ENCODE measurements at regions not wholly inside any gene's neighbourhood (a gene's known extent, or its start where the extent isn't known, plus 50 kb on each side); places are given as distances from the start of the nearest gene placed in this dataset.

DNA sequence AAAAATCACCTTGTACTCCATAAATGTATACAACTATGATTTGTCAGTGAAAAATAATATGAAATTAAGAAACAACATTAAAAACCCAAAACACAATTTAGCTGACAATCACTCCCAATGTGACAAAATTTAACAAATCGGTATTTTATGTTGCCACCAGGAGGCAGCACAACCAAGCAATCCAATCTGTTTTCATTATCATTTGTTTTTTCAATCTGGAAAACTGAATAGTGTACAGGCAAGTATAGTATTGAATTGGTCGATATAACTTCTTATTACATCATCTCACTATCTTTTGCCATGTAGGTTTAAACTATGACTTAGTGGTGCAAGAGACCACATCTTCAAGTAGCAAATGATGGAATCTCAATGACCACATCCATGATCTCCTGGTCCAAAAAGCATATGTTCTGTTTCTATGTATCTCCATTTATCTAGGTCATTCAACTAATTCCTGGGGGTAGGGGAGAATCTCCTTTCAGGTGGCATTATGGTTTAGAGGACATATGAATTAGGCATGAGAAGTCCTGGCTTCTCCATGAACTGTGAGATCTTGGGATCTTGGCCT lies 112.9 kb upstream of the AGA start:
- Mint-ChIP-seq H3K36me3 (no peaks in the 10 kb centered on the region), H3K27ac (no peak overlapping the region), H3K27me3 (no peaks in the 10 kb centered on the region), H3K4me3 (no peak overlapping the region), H3K4me1 (no peaks in the 10 kb centered on the region), H3K9me3 (no peaks in the 10 kb centered on the region)
- Histone ChIP-seq H3K36me3 (ENCODE audit: insufficient read depth, low read length) (no peaks in the 10 kb centered on the region), H3K27ac (ENCODE audit: low read depth, low read length) (no peak overlapping the region), H3K27me3 (ENCODE audit: insufficient read depth, low read length, poor library complexity, severe bottlenecking) (no peaks in the 10 kb centered on the region), H3K4me3 (ENCODE audit: low read length) (no peak overlapping the region), H3K9me3 (ENCODE audit: low read length) (no peaks in the 10 kb centered on the region), H3K4me1 (ENCODE audit: insufficient read depth, low read length) (no peaks in the 10 kb centered on the region)
- no peak for DNase-seq
- POLR2A ChIA-PET: no interaction called here
- CTCF ChIA-PET: no interaction called here

DNA sequence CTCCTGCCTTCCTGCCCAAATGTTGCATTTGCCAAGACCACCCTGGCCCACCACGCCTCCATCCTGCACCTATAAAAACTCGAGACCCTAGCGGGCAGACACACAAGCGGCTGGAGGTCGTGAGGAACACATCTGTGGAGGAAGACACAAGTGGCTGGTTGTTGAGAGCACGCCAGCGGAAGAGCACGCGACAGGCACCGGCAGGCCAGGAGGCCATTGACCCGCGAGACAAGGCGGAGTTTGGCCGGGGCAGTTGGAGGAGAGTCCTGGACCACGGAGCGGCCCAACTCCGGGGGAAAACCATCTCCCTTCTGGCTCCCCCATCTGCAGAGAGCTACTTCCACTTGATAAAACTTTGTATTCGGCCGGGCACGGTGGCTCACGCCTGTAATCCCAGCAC lies 115.2 kb upstream of the AGA start:
- Mint-ChIP-seq H3K4me1 (no peaks in the 10 kb centered on the region), H3K4me3 (no peak overlapping the region), H3K27me3 (no peaks in the 10 kb centered on the region), H3K9me3 (no peaks in the 10 kb centered on the region), H3K27ac (no peak overlapping the region), H3K36me3 (no peaks in the 10 kb centered on the region)
- H3K4me3 ChIP-seq (ENCODE audit: low read length): no peak overlapping the region
- no peaks in the 10 kb centered on the region for H3K27me3 ChIP-seq (ENCODE audit: insufficient read depth, low read length, poor library complexity, severe bottlenecking)
- H3K9me3 ChIP-seq (ENCODE audit: low read length): no peaks in the 10 kb centered on the region
- H3K36me3 ChIP-seq (ENCODE audit: insufficient read depth, low read length): no peaks in the 10 kb centered on the region
- ChIA-PET POLR2A (no interaction called here), CTCF (no interaction called here)
- no peaks in the 10 kb centered on the region for H3K4me1 ChIP-seq (ENCODE audit: insufficient read depth, low read length)
- no peak for DNase-seq
- H3K27ac ChIP-seq (ENCODE audit: low read depth, low read length): no peak overlapping the region

DNA sequence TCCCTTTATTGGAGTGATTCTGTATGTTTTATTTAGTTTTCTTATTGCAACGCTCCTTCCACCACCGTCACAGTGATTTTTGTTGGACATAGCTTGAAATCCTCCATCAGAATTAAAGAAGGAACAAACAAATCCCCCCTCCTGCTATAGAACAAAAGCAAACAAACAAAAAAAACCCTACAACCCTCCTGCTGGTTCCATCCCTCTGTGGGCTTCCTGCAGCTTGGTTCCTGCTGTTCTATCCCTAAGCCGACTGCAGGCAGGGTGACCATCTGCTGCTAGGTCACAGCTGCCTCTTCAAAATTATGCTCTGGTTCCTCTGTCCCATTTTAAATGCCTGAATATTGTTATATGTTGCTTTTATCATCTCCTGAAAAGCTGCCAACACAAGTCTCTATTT lies 116.8 kb upstream of the AGA start:
- H3K4me3 ChIP-seq (ENCODE audit: low read length): no peak overlapping the region
- no peaks in the 10 kb centered on the region for H3K36me3 Mint-ChIP-seq
- H3K36me3 ChIP-seq (ENCODE audit: insufficient read depth, low read length): no peaks in the 10 kb centered on the region
- H3K4me1 ChIP-seq (ENCODE audit: insufficient read depth, low read length): no peaks in the 10 kb centered on the region
- H3K9me3 Mint-ChIP-seq: no peaks in the 10 kb centered on the region
- H3K27me3 Mint-ChIP-seq: no peaks in the 10 kb centered on the region
- ChIA-PET CTCF (no interaction called here), POLR2A (no interaction called here)
- H3K27me3 ChIP-seq (ENCODE audit: insufficient read depth, low read length, poor library complexity, severe bottlenecking): no peaks in the 10 kb centered on the region
- no peak overlapping the region for H3K4me3 Mint-ChIP-seq
- H3K27ac ChIP-seq (ENCODE audit: low read depth, low read length): no peak overlapping the region
- H3K4me1 Mint-ChIP-seq: no peaks in the 10 kb centered on the region
- H3K9me3 ChIP-seq (ENCODE audit: low read length): no peaks in the 10 kb centered on the region
- no peak for DNase-seq
- no peak overlapping the region for H3K27ac Mint-ChIP-seq

DNA sequence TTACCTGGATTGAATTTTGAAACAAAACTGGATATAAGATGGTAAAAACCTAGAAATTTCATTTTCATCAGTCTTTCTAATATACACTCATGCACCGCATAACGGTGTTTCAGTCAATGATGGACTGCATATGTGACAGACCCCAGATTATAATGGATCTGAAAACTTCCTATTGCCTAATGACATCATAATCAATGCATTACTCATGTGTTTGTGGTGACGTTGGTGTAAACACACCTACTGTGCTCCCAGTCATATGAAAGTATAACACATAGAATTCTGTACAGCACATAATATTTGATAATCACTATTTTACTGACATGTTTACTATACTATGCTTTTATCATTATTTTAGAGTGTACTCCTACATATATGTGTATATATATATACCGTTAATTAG lies 119.9 kb upstream of the AGA start:
- Histone ChIP-seq H3K4me1 (ENCODE audit: insufficient read depth, low read length) (no peaks in the 10 kb centered on the region), H3K9me3 (ENCODE audit: low read length) (no peaks in the 10 kb centered on the region), H3K36me3 (ENCODE audit: insufficient read depth, low read length) (no peaks in the 10 kb centered on the region), H3K27ac (ENCODE audit: low read depth, low read length) (no peak overlapping the region), H3K27me3 (ENCODE audit: insufficient read depth, low read length, poor library complexity, severe bottlenecking) (no peaks in the 10 kb centered on the region), H3K4me3 (ENCODE audit: low read length) (no peak overlapping the region)
- ChIA-PET CTCF (no interaction called here), POLR2A (no interaction called here)
- H3K36me3 Mint-ChIP-seq: peaks cover 0 to 3% (median 0%) of the 10 kb centered on the region in 3 donors
- no peak overlapping the region for H3K27ac Mint-ChIP-seq
- no peak for DNase-seq
- no peak overlapping the region for H3K4me3 Mint-ChIP-seq
- H3K9me3 Mint-ChIP-seq: peaks cover 0 to 3% (median 2%) of the 10 kb centered on the region in 5 donors
- H3K4me1 Mint-ChIP-seq: no peaks in the 10 kb centered on the region
- H3K27me3 Mint-ChIP-seq: no peaks in the 10 kb centered on the region

DNA sequence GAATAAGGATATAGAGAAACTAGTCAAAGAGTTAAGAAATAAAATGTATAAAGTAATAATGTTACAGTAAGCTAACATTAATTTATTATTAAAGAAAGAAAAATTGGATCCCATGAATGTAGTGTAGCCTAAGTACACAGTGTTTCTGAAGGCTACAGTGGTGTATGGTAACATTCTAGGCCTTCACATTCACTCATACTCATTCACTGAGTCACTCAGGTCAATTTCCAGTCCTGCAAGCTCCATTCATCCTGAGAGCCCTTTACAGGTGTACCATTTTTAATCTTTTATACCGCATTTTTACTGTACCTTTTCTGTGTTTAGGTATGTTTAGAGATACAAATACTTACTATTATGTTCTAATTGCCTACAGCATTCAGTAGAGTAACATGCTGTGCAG lies 120.6 kb upstream of the AGA start:
- peaks cover 0 to 3% (median 0%) of the 10 kb centered on the region in 3 donors for H3K36me3 Mint-ChIP-seq
- no peak overlapping the region for H3K4me3 ChIP-seq (ENCODE audit: low read length)
- no peak overlapping the region for H3K27ac Mint-ChIP-seq
- H3K36me3 ChIP-seq (ENCODE audit: insufficient read depth, low read length): no peaks in the 10 kb centered on the region
- H3K27me3 ChIP-seq (ENCODE audit: insufficient read depth, low read length, poor library complexity, severe bottlenecking): no peaks in the 10 kb centered on the region
- no peak overlapping the region for H3K27ac ChIP-seq (ENCODE audit: low read depth, low read length)
- peaks cover 0 to 3% (median 2%) of the 10 kb centered on the region in 5 donors for H3K9me3 Mint-ChIP-seq
- no peaks in the 10 kb centered on the region for H3K4me1 Mint-ChIP-seq
- DNase-seq: no peak
- ChIA-PET POLR2A (no interaction called here), CTCF (no interaction called here)
- no peaks in the 10 kb centered on the region for H3K4me1 ChIP-seq (ENCODE audit: insufficient read depth, low read length)
- H3K27me3 Mint-ChIP-seq: peaks cover 0 to 3% of the 10 kb centered on the region in 2 donors
- H3K4me3 Mint-ChIP-seq: no peak overlapping the region
- no peaks in the 10 kb centered on the region for H3K9me3 ChIP-seq (ENCODE audit: low read length)

DNA sequence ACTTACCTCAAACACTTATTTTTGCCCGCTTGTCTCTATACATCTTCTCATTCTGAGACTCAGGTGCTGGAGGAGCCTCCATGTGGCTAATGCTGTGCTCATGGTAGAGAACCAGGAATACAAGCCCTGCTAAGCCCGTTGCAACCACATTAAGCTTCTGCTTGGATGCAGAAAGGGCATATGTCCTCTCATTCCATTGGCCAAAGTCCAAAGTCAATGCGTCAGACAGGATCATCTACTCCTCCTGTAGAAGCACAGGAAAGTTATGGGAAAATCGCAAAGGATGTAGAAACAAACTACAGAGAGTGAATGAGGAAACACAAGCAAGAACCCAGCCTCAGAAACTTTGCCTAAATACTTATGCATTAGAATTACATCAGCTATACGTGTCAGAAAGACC lies 124.5 kb upstream of the AGA start:
- H3K36me3 ChIP-seq (ENCODE audit: insufficient read depth, low read length): no peaks in the 10 kb centered on the region
- CTCF ChIA-PET: no interaction called here
- no peak for DNase-seq
- Mint-ChIP-seq H3K9me3 (peaks cover 0 to 3% (median 2%) of the 10 kb centered on the region in 5 donors), H3K27ac (no peak overlapping the region), H3K36me3 (peaks cover 0 to 3% (median 0%) of the 10 kb centered on the region in 3 donors), H3K4me3 (no peak overlapping the region), H3K4me1 (no peaks in the 10 kb centered on the region), H3K27me3 (peaks cover 0 to 3% of the 10 kb centered on the region in 2 donors)
- POLR2A ChIA-PET: no interaction called here
- H3K4me3 ChIP-seq (ENCODE audit: low read length): no peak overlapping the region
- H3K9me3 ChIP-seq (ENCODE audit: low read length): no peaks in the 10 kb centered on the region
- no peak overlapping the region for H3K27ac ChIP-seq (ENCODE audit: low read depth, low read length)
- H3K27me3 ChIP-seq (ENCODE audit: insufficient read depth, low read length, poor library complexity, severe bottlenecking): no peaks in the 10 kb centered on the region
- no peaks in the 10 kb centered on the region for H3K4me1 ChIP-seq (ENCODE audit: insufficient read depth, low read length)

DNA sequence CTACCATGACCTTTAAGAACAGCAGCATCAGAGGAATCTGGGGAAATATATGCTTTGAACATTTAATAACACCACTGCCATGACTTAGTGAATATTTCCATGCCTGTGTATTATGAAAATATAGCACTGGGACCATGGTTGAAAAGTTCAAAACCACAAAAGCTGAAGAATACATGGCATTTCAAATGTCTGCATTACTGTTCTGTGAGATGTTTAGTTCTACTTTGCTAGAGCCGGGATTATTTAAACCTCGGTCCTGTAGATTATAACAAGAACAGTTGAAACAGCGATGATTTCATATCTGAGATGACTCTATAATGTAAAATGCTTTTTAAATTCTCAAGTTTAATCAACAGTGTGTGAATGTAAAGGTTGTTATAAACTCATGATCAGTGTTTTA lies 126.7 kb upstream of the AGA start:
- H3K4me3 Mint-ChIP-seq: no peak overlapping the region
- no peaks in the 10 kb centered on the region for H3K4me1 Mint-ChIP-seq
- H3K27ac Mint-ChIP-seq: no peak overlapping the region
- Histone ChIP-seq H3K9me3 (ENCODE audit: low read length) (no peaks in the 10 kb centered on the region), H3K27ac (ENCODE audit: low read depth, low read length) (no peak overlapping the region), H3K4me3 (ENCODE audit: low read length) (no peak overlapping the region), H3K4me1 (ENCODE audit: insufficient read depth, low read length) (no peaks in the 10 kb centered on the region), H3K36me3 (ENCODE audit: insufficient read depth, low read length) (no peaks in the 10 kb centered on the region), H3K27me3 (ENCODE audit: insufficient read depth, low read length, poor library complexity, severe bottlenecking) (no peaks in the 10 kb centered on the region)
- ChIA-PET CTCF (no interaction called here), POLR2A (no interaction called here)
- H3K27me3 Mint-ChIP-seq: peaks cover 0 to 3% of the 10 kb centered on the region in 2 donors
- H3K9me3 Mint-ChIP-seq: peaks cover 0 to 3% (median 2%) of the 10 kb centered on the region in 5 donors
- no peak for DNase-seq
- peaks cover 0 to 3% (median 0%) of the 10 kb centered on the region in 3 donors for H3K36me3 Mint-ChIP-seq

DNA sequence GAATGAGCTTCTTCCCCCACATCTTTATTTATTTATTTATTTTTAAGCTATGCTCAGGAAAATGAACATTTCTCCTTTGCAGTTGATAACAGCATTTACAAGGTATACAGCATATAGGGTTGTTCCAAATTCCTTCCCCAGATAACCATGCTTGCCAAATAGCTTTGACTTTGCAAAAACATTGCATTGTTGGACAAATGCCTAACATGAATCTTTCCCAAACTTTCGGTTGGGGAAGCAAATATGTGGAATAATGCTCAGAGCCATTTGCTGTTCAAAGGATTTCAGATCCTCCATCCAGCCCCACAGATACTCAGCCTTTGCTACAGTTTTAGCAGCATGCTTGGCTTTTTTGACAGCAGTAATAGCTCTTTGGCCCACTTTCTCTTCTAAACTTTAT lies 127.2 kb upstream of the AGA start:
- no peaks in the 10 kb centered on the region for H3K36me3 ChIP-seq (ENCODE audit: insufficient read depth, low read length)
- no peaks in the 10 kb centered on the region for H3K9me3 ChIP-seq (ENCODE audit: low read length)
- no peaks in the 10 kb centered on the region for H3K27me3 ChIP-seq (ENCODE audit: insufficient read depth, low read length, poor library complexity, severe bottlenecking)
- Mint-ChIP-seq H3K27ac (no peak overlapping the region), H3K9me3 (peaks cover 0 to 3% (median 2%) of the 10 kb centered on the region in 5 donors), H3K4me1 (no peaks in the 10 kb centered on the region), H3K4me3 (no peak overlapping the region), H3K36me3 (peaks cover 0 to 3% (median 0%) of the 10 kb centered on the region in 3 donors), H3K27me3 (peaks cover 0 to 3% of the 10 kb centered on the region in 2 donors)
- ChIA-PET POLR2A (no interaction called here), CTCF (no interaction called here)
- H3K4me3 ChIP-seq (ENCODE audit: low read length): no peak overlapping the region
- no peak overlapping the region for H3K27ac ChIP-seq (ENCODE audit: low read depth, low read length)
- H3K4me1 ChIP-seq (ENCODE audit: insufficient read depth, low read length): no peaks in the 10 kb centered on the region
- no peak for DNase-seq

DNA sequence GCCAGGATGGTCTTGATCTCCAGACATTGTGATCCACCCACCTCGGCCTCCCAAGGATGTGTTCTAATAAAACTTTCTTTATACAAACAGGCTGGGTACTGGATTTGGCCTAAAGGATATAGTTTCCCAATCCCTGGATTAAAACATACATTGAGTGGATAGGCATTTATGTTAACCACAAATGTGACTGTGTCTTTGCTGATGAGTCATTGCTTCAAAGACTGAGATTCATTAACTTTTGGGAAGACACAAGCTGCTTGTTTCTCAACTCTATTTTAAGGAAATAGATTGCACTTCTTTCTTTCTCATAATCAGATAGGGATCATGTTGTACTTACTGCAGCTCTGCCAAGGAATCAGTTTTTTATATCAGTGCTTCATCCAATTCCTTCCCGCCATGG lies 131.3 kb upstream of the AGA start:
- Mint-ChIP-seq H3K4me3 (no peak overlapping the region), H3K4me1 (no peaks in the 10 kb centered on the region), H3K36me3 (no peaks in the 10 kb centered on the region), H3K27ac (no peak overlapping the region), H3K27me3 (peaks cover 4% of the 10 kb centered on the region in 2 donors), H3K9me3 (no peaks in the 10 kb centered on the region)
- H3K27me3 ChIP-seq (ENCODE audit: insufficient read depth, low read length, poor library complexity, severe bottlenecking): no peaks in the 10 kb centered on the region
- no peak for DNase-seq
- ChIA-PET CTCF (no interaction called here), POLR2A (no interaction called here)
- no peaks in the 10 kb centered on the region for H3K9me3 ChIP-seq (ENCODE audit: low read length)
- H3K27ac ChIP-seq (ENCODE audit: low read depth, low read length): no peak overlapping the region
- no peak overlapping the region for H3K4me3 ChIP-seq (ENCODE audit: low read length)
- H3K4me1 ChIP-seq (ENCODE audit: insufficient read depth, low read length): no peaks in the 10 kb centered on the region
- H3K36me3 ChIP-seq (ENCODE audit: insufficient read depth, low read length): no peaks in the 10 kb centered on the region
